ENCODE measurements at regions not wholly inside any gene's neighbourhood (a gene's known extent, or its start where the extent isn't known, plus 50 kb on each side); places are given as distances from the start of the nearest gene placed in this dataset.
"Not testable (repeated sequence)": the region's sequence is repeated elsewhere in the genome, so short reads cannot be mapped to it uniquely, and the experiment has no call there.

DNA sequence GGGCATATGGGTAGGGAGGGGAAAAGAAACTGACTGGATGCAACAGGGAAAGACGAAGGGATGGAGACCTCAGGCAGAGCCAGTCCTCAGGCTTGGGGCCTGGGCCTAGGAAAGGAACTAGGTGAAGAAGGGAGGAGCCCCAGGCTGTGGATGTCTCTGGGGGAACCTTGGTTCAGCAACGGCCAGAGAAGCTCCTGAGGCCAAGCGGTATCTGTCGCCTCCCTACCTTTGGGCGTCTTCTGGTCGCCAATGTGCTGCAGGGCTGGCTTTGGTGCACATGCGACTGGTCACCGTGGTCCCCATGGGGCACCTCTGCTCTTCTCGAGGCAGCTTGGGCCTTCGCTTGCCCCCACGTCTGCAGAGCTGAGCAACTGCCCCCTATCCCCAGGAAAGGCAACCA is 2195.0 kb upstream of the DEFB115 start:
- TF ChIP-seq POLR2A, POLR2AphosphoS5 (IDR thresholded peaks at IDR 0.05): not testable (repeated sequence)
- TF ChIP-seq, protein P1, sequence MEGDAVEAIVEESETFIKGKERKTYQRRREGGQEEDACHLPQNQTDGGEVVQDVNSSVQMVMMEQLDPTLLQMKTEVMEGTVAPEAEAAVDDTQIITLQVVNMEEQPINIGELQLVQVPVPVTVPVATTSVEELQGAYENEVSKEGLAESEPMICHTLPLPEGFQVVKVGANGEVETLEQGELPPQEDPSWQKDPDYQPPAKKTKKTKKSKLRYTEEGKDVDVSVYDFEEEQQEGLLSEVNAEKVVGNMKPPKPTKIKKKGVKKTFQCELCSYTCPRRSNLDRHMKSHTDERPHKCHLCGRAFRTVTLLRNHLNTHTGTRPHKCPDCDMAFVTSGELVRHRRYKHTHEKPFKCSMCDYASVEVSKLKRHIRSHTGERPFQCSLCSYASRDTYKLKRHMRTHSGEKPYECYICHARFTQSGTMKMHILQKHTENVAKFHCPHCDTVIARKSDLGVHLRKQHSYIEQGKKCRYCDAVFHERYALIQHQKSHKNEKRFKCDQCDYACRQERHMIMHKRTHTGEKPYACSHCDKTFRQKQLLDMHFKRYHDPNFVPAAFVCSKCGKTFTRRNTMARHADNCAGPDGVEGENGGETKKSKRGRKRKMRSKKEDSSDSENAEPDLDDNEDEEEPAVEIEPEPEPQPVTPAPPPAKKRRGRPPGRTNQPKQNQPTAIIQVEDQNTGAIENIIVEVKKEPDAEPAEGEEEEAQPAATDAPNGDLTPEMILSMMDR (IDR thresholded peaks at IDR 0.05), result not testable (repeated sequence)
